HG02763 (cell line): ENCODE measurements at regions not wholly inside any gene's neighbourhood (a gene's known extent, or its start where the extent isn't known, plus 50 kb on each side); places are given as distances from the start of the nearest gene placed in this dataset.

ENCODE experiments used
- ATAC-seq: cut with Tn5 transposase; IDR thresholded peaks from one replicate; pipeline ENCODE4 v1.9.1; 2021; ENCODE audit warnings: mild to moderate bottlenecking, moderate library complexity; ENCODE audit not compliant: unreplicated experiment

DNA sequence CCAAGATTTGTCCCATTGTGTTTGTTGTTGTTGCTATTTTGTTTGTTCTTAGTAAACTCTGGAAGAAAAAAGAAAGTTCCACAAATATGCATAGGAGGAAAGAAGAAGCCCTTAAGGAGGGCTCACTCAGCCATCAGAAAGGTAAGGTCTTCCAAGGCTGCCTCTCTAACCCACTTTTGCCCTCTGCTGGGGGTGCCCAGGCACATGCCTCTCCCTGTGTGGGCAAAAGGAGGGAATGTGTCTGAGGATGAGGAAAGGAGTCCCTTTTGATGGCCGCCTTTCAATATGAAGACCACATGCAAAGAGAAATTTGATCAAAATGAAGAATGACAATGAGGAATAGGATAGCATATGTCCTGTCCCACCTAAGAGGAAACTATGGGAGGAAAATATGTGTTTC lies 248.2 kb upstream of the POU3F2 start:
- ATAC-seq, result no peak

DNA sequence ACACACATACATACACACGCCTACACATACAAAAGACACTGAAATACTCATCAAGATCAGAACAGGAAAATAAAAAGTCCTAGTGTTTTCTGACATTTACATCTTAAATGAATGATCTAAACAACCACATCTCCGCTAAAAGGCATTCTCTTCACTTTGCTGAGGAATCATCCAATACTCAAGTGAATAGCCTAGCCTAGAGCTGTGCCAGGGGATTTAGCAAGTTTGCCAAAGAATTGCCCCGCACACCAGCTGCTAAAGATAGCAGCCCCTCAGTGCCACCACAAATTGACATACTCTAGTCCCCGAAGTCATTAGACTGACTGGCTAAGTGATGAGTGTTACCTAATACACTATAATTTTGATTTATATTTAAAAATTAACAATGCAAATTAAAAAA lies 246.8 kb upstream of the POU3F2 start:
- ATAC-seq, result no peak

DNA sequence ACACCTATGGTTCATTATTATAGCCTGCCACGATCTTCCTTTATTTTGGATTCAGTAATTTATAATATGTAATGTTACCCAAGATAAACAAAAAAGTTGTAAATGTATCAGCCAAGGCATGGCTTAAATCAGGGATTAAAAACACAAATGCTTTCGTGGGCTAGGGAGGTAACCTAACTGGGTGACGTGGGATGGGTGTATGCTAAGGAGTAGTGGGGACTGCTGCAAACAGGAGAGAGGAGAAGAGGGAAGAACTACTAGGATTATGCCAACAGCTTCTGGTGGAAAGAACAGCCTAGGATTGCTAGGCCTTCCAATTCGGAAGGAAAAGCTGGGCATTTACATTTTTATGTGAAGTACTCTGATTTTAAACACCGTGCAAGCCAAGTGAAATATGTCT lies 244.8 kb upstream of the POU3F2 start:
- ATAC-seq, result no peak

DNA sequence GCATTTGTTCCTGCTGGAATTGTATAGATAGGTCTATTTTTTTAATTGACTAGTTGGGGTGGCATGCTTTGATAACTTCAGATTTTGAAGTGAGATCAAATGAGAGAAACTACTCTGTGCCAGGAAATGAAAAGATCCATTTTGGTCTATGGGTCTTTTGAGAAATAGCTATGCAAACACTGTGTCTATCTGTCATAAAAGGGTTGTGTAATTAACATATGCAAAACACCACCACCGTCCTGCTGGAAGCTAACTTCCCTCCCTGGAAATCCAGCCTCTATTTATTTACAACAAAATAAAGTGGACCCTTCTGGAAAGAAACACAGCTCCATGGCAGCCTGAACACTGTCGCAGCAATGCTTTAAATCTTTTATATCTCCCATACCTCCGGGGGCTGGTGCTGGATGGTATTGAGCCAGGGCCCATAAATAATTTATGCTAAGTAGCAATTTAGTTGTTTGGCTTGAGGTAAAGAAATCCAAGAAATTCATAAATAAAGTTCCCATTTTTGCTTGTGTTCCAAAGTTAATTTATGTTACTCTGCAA lies 244.2 kb upstream of the POU3F2 start:
- no peak for ATAC-seq

- ATAC-seq, result no peak
Observed at GRCh38 chr6:98590997-98591396, 243.4 kb upstream of the POU3F2 start.

- no peak for ATAC-seq
Observed at GRCh38 chr6:98593676-98594075, 240.7 kb upstream of the POU3F2 start.

- ATAC-seq, result no peak
Observed at GRCh38 chr6:98601716-98602115, 232.7 kb upstream of the POU3F2 start.

DNA sequence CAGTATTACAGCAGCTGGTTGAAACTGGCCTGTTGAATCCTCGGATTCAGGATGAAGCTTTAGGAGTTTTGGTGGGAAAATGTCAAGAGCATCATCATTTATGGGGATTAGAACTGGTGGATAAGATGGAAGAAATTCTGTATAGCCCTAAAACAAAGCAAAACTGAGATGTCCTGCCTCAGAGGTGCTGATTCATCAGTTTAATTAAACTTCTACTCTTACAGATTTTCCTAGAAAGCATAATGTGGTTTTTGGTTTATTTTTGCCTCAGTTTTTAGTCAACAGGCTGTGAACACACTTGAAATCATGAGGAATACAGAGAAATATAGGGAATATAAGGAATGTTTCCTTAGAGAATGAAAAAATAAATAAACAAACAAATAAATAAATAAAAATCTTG lies 228.7 kb upstream of the POU3F2 start:
- ATAC-seq, result no peak

DNA sequence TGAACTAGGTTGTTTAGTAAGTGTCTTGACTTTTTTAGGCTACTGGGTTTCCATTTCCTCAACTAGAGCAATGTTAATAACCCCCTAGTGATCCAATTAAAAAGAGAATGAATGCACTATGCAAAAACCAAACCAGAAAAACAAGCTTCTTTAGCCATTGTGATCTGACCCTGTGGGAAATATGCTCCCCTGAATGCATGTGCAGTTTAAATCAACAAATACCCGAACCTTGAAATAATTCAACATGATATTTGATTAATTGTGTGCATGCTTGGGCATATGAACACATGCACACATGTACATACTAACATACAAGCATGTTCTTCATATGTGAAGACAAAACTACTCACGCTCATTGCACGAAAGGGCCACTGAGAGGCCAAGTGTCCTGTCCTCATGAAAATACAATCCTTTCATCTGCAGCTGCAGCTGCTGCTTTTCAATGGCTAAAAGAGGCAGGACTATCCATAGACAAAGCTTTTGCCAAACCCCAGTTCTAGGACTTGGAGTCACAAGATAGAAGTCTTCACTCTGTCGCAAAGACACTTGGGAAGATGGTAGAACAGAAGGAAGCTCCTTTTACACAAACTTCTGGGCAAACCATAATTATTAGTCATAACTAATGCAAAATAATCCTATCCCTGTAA lies 207.1 kb upstream of the POU3F2 start:
- no peak for ATAC-seq

DNA sequence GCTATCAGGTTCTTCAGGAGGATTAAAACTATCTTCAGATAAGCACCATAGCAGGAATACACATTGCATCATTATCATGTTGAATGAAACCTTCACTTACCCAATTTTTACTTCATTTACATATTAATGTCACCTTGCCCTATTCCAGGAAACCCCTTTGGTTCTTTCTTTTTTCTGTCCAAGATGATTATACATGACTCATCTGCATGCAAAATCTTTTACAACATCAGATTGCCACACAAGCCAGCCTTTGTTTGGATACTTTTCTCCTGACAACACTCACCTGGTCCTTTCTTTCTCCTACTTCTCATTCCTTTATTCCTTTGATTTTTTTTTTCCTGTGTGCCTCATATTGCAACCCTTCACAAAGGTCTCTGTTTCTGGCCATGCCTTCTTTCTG lies 200.5 kb upstream of the POU3F2 start:
- ATAC-seq, result no peak

- ATAC-seq, result no peak
Observed at GRCh38 chr6:98634569-98634968, 199.8 kb upstream of the POU3F2 start.

- no peak for ATAC-seq
Observed at GRCh38 chr6:98635191-98635590, 199.2 kb upstream of the POU3F2 start.

GRCh38 chr6:98636941-98637340 lies 197.4 kb upstream of the POU3F2 start:
- no peak for ATAC-seq

- ATAC-seq, result no peak
Observed at GRCh38 chr6:98639089-98639635, 195.2 kb upstream of the POU3F2 start.

DNA sequence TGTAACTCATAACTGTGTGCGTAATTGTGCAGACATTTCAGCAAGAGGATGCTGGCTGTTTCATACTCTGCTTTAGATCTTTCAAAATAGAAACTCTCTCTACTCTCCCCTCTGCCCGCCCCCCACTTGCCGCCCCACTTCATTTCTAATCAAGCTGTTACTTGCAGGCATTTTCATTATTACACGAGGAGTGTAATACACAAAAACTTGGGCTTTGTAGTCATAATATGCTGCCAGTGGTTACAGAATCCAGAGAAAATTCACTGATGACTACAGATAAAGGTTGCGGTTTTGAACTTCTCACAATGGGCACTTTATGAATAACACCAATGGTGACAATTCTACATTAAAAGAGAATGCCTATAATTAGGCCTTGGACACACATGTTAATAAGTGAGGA lies 194.0 kb upstream of the POU3F2 start:
- no peak for ATAC-seq

DNA sequence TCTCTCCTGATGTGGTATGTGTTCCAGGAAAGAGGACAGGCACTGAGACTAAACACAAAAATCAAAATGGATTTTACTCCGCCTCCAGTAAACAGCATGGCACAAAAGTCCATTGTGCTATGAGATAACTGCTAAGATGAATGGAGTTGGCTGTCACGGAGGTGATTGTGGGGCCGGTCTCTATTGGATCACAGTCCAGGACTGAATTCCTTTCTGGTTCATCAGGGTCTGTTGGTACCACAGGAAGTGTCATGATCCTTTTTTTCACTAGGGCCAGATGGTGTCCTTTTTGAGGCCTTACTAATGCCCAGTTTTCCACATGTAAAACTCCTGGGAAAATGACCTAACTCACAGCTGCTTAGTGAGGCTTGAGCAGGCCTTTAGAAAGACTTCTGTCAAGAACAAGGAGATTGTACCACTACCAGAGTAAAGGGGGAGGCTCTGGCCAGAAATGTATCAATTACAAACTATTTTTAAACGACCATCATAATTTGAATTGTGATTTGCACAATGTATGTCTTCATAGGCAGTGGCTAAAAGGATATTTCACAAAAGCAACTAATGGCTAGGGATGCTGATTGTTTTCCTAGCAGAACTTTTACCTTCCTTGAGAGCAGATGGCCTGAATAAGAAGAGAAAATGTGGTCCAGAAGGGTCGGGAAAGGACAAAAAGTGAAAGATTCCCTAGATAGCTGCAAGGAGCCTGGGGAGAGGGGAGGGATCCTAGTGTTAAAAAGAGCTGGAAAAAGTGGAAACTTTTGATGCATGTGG lies 192.2 kb upstream of the POU3F2 start:
- ATAC-seq, result no peak

GRCh38 chr6:98644063-98644462 lies 190.3 kb upstream of the POU3F2 start:
- no peak for ATAC-seq

GRCh38 chr6:98648211-98648914 lies 186.0 kb upstream of the POU3F2 start:
- no peak for ATAC-seq

- ATAC-seq, result no peak
Observed at GRCh38 chr6:98650941-98651340, 183.4 kb upstream of the POU3F2 start.

DNA sequence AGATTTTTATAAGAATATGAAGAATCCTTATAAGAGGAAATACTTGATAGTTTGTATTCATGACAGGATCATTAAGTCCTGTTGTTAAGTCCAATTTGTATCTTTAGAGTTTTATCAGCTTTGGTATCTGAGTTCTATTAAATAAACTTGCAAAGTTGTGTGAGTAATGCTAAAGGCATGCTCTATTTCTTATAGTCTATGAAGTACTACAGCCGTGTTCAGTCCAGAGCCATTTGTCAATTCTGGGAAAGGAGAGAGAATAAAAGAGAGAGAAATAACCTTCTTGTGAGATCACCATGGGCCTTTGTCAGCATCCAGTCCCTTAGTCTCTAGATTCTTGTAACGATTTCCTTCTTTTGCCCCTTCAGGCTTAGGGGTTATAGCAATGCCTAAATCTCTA lies 181.2 kb upstream of the POU3F2 start:
- no peak for ATAC-seq

DNA sequence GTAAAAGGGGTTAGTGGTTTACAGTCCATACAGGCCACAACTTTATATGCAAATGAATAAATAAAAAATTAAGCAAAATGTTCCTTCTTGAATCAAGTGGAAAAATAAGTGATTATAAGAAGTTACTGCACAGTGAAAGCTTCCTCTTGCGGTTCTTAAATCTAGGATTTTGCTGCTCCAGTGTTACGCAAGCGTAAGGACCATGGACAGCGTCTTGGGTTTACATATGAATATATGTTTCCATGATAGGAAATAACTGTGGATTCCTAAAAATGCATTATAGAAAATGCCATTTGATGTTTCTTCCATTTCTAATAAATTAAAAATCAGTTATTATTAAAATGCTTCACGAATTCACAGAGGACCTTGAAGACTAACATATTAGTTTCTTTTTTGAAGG lies 176.6 kb upstream of the POU3F2 start:
- ATAC-seq, result no peak

- ATAC-seq, result no peak
Observed at GRCh38 chr6:98669371-98669770, 165.0 kb upstream of the POU3F2 start.
